Stimulated activated CD4-positive, alpha-beta T cell treated with anti-CD3 and anti-CD28 coated beads, Interleukin-12 subunit alpha, Interleukin-12 subunit beta, amount 100 ng/mL, for 24 hours (primary cell): ENCODE measurements at regions not wholly inside any gene's neighbourhood (a gene's known extent, or its start where the extent isn't known, plus 50 kb on each side); places are given as distances from the start of the nearest gene placed in this dataset.

ENCODE experiments used
- DNase-seq, 2 experiments: peaks; one replicate each; pipeline ENCODE4 v3.0.0-alpha.2; 2020; ENCODE audit warnings: low read depth in 2 of 2

- no peak for DNase-seq
Measured at GRCh38 chr5:117943541-117943940, 1044.8 kb downstream of the DTWD2 start.

GRCh38 chr5:117942861-117943519 lies 1045.4 kb downstream of the DTWD2 start:
- no peak for DNase-seq

DNA sequence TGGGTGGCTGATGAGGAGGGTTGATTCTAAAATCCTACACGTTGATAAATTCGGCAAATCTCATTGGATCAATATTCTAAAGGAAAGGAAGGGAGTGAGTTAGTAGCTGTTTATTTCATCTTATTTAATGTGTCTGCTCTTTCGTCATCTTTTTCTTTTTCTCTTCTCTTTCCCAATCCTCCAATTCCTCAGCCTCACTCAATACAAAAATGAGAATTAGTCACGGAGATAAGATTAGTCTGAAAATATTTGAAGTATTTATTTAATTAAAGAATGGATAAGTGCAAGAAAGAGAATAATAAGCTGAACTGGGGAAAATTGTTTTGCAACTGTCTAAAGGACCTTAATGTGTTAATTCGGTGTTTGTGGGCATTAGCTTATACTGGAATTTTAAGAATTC lies 1095.1 kb downstream of the DTWD2 start:
- DNase-seq, result no peak

GRCh38 chr5:117892360-117892759 lies 1096.0 kb downstream of the DTWD2 start:
- no peak for DNase-seq

GRCh38 chr5:117889596-117889995 lies 1098.8 kb downstream of the DTWD2 start:
- DNase-seq, result no peak

GRCh38 chr5:117888688-117889087 lies 1099.7 kb downstream of the DTWD2 start:
- DNase-seq, result no peak

DNA sequence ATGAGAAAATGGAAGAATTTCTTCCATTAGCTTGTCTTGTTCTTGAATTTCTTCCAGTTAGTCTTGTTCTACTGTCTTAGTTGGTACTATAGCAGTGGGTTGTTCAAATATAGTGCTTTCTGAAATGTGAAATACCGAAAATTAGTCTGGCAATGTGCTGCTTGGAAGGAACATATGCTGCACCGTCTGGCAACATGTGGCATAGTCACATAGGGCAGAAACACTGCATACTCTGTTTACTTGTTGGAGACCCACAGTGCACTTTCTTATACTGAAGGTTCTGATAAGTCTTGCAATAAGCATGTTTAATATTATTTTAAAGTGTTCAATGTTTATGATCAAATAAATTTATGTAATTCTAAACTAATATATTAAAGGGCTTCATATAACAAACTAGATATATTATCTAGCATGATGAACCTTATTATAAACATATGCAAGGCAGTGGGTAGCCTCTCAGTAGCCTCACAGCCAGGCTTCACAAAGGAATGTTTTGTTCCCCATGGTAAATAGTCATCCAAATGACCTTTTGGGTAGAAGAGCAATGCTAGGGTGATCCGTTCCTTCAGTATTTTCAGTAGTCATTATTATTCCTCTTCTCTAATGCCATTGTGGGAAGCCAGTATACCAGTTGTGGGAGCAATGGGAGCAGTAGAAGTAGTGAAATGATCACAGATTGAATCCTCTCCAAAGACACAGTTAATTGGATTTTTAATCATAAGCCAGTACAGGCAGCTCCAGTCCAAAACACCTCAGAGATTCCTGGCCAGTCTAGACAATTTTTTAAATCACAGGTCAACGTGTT lies 1106.7 kb downstream of the DTWD2 start:
- no peak for DNase-seq

- no peak for DNase-seq
Measured at GRCh38 chr5:117880932-117881331, 1107.4 kb downstream of the DTWD2 start.

DNA sequence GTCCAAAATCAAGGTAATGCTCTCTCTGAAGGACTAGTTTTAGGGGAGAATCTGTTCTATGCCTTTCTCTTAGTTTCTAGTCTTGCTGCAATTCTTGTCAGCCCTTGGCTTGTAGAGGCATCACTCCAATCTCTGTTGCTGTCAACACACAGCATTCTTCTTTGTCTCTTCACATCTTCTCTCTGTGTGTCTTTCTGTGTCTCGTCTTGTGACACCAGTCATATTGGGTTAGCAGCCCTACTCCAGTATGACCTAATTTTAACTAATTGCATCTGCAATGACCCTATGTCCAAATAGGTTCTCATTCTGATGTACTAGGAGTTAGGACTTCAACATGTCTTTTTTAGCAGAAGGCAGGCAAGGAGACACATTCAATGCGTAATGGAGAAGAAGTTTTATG lies 1110.6 kb downstream of the DTWD2 start:
- DNase-seq, result no peak

DNA sequence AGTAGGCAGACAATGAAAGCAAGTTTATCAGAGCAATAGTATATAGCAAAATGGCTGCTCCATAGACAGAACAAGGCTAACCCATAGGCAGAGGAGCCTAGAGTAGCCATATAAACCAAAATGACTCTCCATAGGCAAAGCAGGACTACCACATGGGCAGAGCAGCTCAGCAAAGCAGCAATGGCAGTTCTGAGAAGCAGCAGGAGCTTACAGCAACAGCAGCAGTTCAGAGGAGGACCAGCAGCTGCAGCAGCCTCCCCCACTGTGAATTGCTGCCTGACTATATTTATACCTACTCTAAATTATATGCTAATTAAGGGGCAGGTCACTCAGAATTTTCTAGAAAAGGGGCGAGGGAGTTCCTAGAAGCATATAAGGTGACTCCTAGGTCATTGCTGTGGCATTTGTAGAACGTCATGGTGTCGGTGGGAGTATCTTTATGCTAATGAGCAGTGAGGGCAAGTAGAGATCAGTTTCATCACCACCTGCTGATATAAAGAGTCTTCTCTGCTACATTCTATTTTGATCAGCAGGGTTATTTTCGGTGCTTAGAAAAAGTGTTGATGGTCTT lies 1115.5 kb downstream of the DTWD2 start:
- DNase-seq, result no peak

DNA sequence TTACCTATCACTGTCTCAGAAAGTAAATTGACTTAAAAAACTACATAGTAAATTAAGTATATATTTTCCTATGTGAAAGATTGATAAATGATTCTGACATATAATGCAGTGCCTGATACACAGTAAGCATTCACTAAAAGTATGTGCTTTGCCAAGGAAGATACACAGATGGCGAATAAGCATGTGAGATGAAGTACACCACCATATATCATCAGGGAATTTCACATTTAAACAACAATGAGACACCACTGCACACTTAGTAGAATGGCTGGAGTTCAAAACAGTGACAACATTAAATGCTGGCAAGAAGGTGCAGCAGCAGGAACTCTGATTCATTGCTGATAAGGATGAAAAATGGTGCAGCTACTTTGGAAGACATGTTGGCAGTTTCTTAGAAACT lies 1118.8 kb downstream of the DTWD2 start:
- no peak for DNase-seq

GRCh38 chr5:117863586-117864296 lies 1124.6 kb downstream of the DTWD2 start:
- no peak for DNase-seq

- DNase-seq, result no peak
Measured at GRCh38 chr5:117860550-117860949, 1127.8 kb downstream of the DTWD2 start.

DNA sequence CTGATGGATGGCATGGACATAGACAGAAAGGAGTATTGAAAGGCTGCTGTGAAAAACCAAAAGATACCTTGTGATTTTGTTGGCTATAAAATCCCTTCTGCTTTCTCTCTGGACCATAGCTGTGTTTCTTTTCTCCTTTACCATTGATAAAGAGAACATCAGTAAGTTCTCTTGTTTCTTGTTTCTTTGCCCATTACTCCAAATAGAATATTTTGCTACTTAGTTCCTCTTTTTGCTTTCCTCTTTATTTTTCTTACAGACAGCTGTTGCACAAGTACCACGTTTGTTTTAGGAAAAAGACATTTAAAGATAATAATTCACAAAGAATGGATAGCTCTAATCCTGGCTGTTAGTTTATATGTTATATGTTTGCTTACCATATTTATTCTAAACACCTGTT lies 1129.2 kb downstream of the DTWD2 start:
- no peak for DNase-seq

GRCh38 chr5:117856713-117857112 lies 1131.6 kb downstream of the DTWD2 start:
- no peak for DNase-seq

GRCh38 chr5:117837786-117838185 lies 1150.6 kb downstream of the DTWD2 start:
- no peak for DNase-seq

- no peak for DNase-seq
Measured at GRCh38 chr5:117833691-117834090, 1154.7 kb downstream of the DTWD2 start.

DNA sequence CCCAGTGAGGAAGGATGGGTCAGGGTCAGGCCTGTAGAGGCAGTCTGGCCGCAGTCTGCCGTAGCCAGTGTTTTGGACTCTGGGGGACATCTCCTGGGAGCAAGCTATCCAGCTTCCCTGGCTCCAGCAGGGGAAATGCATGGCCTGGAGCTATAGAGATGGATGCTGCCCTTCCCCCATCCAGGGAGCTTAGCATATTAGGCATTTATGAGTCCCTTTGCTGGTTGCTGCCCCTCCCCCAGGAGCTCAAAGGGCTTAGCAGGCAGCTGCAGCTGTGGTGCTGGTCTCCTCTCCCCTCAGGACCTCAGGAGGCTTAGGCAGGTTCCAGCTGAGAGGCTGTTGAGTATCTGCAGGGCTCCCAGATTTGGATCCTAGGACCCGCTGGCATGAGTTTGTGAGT lies 1158.7 kb downstream of the DTWD2 start:
- no peak for DNase-seq

DNA sequence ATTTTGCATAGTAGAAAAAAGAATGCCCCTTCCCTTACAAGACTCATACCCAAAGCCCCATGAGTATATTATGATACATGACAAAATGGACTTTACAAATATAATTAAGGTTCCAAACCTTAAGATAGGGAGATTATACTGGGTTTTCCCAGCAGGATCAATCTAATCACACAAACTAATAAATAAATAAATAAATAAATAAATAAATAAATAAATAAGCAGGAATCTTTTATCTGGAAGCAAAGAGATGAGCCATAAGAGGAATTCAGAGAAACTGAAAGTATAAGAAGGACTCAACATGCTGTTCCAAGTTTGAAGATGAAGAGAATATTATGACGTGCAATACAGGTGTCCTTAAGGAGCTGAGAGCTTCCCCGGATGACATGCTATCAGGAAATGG lies 1174.5 kb downstream of the DTWD2 start:
- DNase-seq, result no peak

DNA sequence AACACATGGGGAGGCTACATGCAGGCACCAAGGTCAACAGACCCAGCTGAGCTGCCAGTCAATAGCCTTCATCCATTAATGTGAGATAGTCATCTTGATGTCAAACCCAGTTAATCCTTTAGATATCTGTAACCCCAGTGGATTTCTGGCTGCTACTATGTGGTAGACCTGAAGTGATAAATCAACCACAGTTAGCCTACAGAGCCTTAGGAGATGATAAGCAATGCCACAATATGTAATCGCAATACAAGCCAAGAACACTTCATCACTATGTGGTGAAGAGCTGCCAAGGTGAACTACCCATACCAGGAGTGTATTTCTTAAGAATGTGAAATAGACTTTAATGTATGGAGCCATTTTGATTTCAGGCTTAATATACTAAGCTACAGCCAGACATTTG lies 1175.5 kb downstream of the DTWD2 start:
- no peak for DNase-seq

- no peak for DNase-seq
Measured at GRCh38 chr5:117809251-117809650, 1179.1 kb downstream of the DTWD2 start.

DNA sequence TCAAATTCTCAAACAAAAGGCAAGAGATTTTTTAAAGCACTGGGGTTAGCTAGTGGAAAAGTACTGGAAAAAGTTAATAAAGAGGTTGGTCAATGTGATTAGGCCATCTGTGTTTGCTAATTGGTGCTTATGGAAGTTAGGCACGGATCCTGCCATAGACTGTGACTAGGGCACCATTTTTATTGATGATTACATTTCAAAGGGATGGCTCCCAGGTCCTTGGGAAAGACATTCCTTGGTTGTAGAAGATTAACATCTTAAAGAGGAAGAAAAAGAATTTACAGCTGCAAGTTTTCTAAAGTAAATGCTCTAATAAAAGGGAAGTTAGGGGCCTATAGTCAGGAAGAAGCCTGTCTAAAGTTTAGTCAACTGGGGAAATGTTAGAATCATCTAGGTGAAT lies 1183.3 kb downstream of the DTWD2 start:
- no peak for DNase-seq

DNA sequence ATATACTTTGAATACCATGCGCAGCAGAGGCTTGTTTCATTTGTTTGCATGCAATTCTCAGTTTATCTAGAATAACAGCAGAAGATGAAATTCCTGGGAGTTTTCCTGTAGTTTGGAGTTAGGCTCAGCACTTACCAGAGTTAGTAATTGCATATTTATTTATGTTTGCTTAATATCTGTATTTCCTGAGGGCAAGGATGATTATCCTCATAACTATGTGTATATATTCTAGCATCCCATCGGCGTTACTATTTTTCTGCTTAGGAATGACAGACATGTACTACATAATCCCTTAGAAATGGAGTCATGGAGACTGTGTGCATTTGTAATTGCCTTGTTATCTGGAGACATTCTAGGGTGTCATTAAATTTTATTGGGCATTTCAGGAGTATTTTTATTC lies 1184.8 kb downstream of the DTWD2 start:
- no peak for DNase-seq
